Panc1 (cell line): ENCODE measurements at regions not wholly inside any gene's neighbourhood (a gene's known extent, or its start where the extent isn't known, plus 50 kb on each side); places are given as distances from the start of the nearest gene placed in this dataset.

Experiments used
- ATAC-seq: fragments of 200-7000 bp; cut with Tn5 transposase; 2 replicates; pipeline ENCODE4 v1.9.1; 2020; ENCODE audit warnings: mild to moderate bottlenecking, moderate library complexity
- BruUV-seq: library from RNA; stranded (reverse); fragments of 400-500 nt; replicated peaks from 2 replicates; lab custom pipeline; 2021; lab: Mats Ljungman, UMichigan
- CTCF ChIA-PET: fragments of 300-600 bp; sonication (Branson Sonifier 250); formaldehyde crosslinking; loops from one replicate; lab custom pipeline; 2022; ENCODE audit warnings: antibody characterized with exemption; lab: Charles Lee
- POLR2A ChIA-PET: fragments of 300-600 bp; sonication (Branson Sonifier 250); formaldehyde crosslinking; loops from one replicate; lab custom pipeline; 2022; ENCODE audit warnings: antibody characterized with exemption; lab: Charles Lee
- DNase-seq: peaks from one replicate; pipeline ENCODE4 v3.0.0-alpha.2; 2010; ENCODE audit warnings: low read depth, low spot score
- H3K27ac ChIP-seq: 2 replicates; pipeline ENCODE4 v1.5.1; 2011; ENCODE audit warnings: mild to moderate bottlenecking, low read length, inconsistent platforms
- H3K27me3 ChIP-seq: fragments of 200-500 bp; sonication (Bioruptor generic); 2 replicates; pipeline ENCODE4 v1.6.0; 2014; ENCODE audit warnings: low read length, inconsistent platforms; ENCODE audit not compliant: control insufficient read depth, insufficient read depth
- H3K36me3 ChIP-seq: fragments of 200-500 bp; sonication (Bioruptor generic); 2 replicates; pipeline ENCODE4 v1.5.1; 2014; ENCODE audit warnings: inconsistent platforms, mild to moderate bottlenecking, low read length, moderate library complexity; ENCODE audit not compliant: control insufficient read depth, insufficient read depth
- H3K4me1 ChIP-seq: 2 replicates; pipeline ENCODE4 v1.5.1; 2011; ENCODE audit warnings: inconsistent platforms, mild to moderate bottlenecking, low read length, moderate library complexity; ENCODE audit not compliant: control insufficient read depth, insufficient read depth
- H3K4me3 ChIP-seq, 2 experiments: 2 replicates each; pipeline ENCODE4 v1.5.1; 2011 to 2012; ENCODE audit warnings: low read depth in 2 of 2, low read length in 2 of 2, mild to moderate bottlenecking in 2 of 2, inconsistent platforms in 1 of 2, moderate library complexity in 1 of 2
- H3K9me3 ChIP-seq: fragments of 200-500 bp; sonication (Bioruptor generic); 2 replicates; pipeline ENCODE4 v1.5.1; 2014; ENCODE audit warnings: low read depth, mild to moderate bottlenecking, inconsistent platforms, low read length, moderate library complexity; ENCODE audit not compliant: control insufficient read depth, insufficient read depth
- CTCF ChIP-seq: fragments of 450-650 bp; IDR thresholded peaks from 2 replicates; pipeline ENCODE4 v1.5.1; 2017; ENCODE audit warnings: mild to moderate bottlenecking
- POLR2AphosphoS5 ChIP-seq: IDR thresholded peaks from 2 replicates; pipeline ENCODE4 v1.6.1; 2012; ENCODE audit warnings: mild to moderate bottlenecking, low read depth, low read length, moderate library complexity
- SIN3A ChIP-seq: IDR thresholded peaks from 2 replicates; pipeline ENCODE4 v1.6.1; 2012; ENCODE audit warnings: low read depth, mild to moderate bottlenecking, low read length, moderate library complexity, borderline replicate concordance; ENCODE audit not compliant: insufficient read depth
- TCF7L2 ChIP-seq: IDR thresholded peaks from 2 replicates; pipeline ENCODE4 v1.6.1; 2011; ENCODE audit warnings: mild to moderate bottlenecking, low read depth, low read length, inconsistent platforms
- in situ Hi-C: cut with HindIII; loops from 2 replicates; pipeline ENCODE4 v1.10.0; 2016; ENCODE audit warnings: low sequenced_read_pairs, low pct_unique_long_range_greater_than_20kb
- intact Hi-C: fragments of 100-400 bp; cut with micrococcal nuclease; formaldehyde crosslinking; loops from one replicate; pipeline ENCODE4 v1.10.0; 2022; ENCODE audit not compliant: unreplicated experiment
- TF ChIP-seq, protein P1 (sequence below), 2 experiments: IDR thresholded peaks; 2 replicates each; pipeline ENCODE4 v1.6.1; 2011 to 2012; ENCODE audit warnings: low read depth in 2 of 2, control low read depth in 1 of 2, low read length in 1 of 2, mild to moderate bottlenecking in 1 of 2, moderate library complexity in 1 of 2; ENCODE audit not compliant: insufficient read depth in 1 of 2

GRCh38 chr9:134993416-134993815 lies 75.7 kb upstream of the FCN1 start:
- intact Hi-C loops: no loop called here
- Histone ChIP-seq H3K4me3 (no peak overlapping the region), H3K4me1 (no peaks in the 10 kb centered on the region), H3K27me3 (no peaks in the 10 kb centered on the region), H3K27ac (no peak overlapping the region), H3K36me3 (no peaks in the 10 kb centered on the region), H3K9me3 (no peaks in the 10 kb centered on the region)
- ChIA-PET POLR2A (no interaction called here), CTCF (no interaction called here)
- DNase-seq: no peak
- no TSS peak for BruUV-seq
- no peak for ATAC-seq
- no peak for TF ChIP-seq POLR2AphosphoS5
- TF ChIP-seq CTCF: no peak
- no peak for TF ChIP-seq TCF7L2
- TF ChIP-seq SIN3A: no peak
- TF ChIP-seq, protein P1, sequence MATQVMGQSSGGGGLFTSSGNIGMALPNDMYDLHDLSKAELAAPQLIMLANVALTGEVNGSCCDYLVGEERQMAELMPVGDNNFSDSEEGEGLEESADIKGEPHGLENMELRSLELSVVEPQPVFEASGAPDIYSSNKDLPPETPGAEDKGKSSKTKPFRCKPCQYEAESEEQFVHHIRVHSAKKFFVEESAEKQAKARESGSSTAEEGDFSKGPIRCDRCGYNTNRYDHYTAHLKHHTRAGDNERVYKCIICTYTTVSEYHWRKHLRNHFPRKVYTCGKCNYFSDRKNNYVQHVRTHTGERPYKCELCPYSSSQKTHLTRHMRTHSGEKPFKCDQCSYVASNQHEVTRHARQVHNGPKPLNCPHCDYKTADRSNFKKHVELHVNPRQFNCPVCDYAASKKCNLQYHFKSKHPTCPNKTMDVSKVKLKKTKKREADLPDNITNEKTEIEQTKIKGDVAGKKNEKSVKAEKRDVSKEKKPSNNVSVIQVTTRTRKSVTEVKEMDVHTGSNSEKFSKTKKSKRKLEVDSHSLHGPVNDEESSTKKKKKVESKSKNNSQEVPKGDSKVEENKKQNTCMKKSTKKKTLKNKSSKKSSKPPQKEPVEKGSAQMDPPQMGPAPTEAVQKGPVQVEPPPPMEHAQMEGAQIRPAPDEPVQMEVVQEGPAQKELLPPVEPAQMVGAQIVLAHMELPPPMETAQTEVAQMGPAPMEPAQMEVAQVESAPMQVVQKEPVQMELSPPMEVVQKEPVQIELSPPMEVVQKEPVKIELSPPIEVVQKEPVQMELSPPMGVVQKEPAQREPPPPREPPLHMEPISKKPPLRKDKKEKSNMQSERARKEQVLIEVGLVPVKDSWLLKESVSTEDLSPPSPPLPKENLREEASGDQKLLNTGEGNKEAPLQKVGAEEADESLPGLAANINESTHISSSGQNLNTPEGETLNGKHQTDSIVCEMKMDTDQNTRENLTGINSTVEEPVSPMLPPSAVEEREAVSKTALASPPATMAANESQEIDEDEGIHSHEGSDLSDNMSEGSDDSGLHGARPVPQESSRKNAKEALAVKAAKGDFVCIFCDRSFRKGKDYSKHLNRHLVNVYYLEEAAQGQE (IDR thresholded peaks at IDR 0.05; ENCODE audit: insufficient read depth in 1 of 2, low read depth in 2 of 2, low read length in 1 of 2): no peak
- in situ Hi-C loops: no loop called here

- no peak overlapping the region for H3K27ac ChIP-seq
- TF ChIP-seq CTCF: no peak
- TF ChIP-seq, protein P1 (IDR thresholded peaks at IDR 0.05; ENCODE audit: insufficient read depth in 1 of 2, low read depth in 2 of 2, low read length in 1 of 2): no peak
- no peak for TF ChIP-seq POLR2AphosphoS5
- no peak for TF ChIP-seq SIN3A
- TF ChIP-seq TCF7L2: no peak
- ChIA-PET CTCF (no interaction called here), POLR2A (no interaction called here)
- DNase-seq (no peak), ATAC-seq (no peak)
- in situ Hi-C loops (no loop called here), intact Hi-C loops (no loop called here)
- no peaks in the 10 kb centered on the region for H3K4me1 ChIP-seq
- H3K27me3 ChIP-seq: no peaks in the 10 kb centered on the region
- no peaks in the 10 kb centered on the region for H3K36me3 ChIP-seq
- H3K4me3 ChIP-seq: no peak overlapping the region
- no peaks in the 10 kb centered on the region for H3K9me3 ChIP-seq
- BruUV-seq: no TSS peak
Measured at GRCh38 chr9:134993996-134994720, 76.4 kb upstream of the FCN1 start.
